DOHH2 (cell line): ENCODE measurements at regions not wholly inside any gene's neighbourhood (a gene's known extent, or its start where the extent isn't known, plus 50 kb on each side); places are given as distances from the start of the nearest gene placed in this dataset.
A peak's percentile ranks its signal among the peaks of the same experiment; 100 is the strongest.

ENCODE experiments used
- H3F3A ChIP-seq: fragments of 200-600 bp; sonication (generic), shearing (Covaris generic); 2 replicates; pipeline ENCODE4 v1.6.0; 2016; ENCODE audit warnings: antibody characterized with exemption, mild to moderate bottlenecking; ENCODE audit not compliant: control insufficient read depth, insufficient read depth
- H3K27ac ChIP-seq: fragments of 200-600 bp; sonication (generic); 2 replicates; pipeline ENCODE4 v1.5.1; 2014; ENCODE audit warnings: low read depth, mild to moderate bottlenecking, low read length, moderate library complexity
- H3K27me3 ChIP-seq: fragments of 200-600 bp; sonication (generic); 2 replicates; pipeline ENCODE4 v1.6.1; 2014; ENCODE audit warnings: mild to moderate bottlenecking, low read length, mixed read lengths; ENCODE audit not compliant: control insufficient read depth
- H3K36me3 ChIP-seq: fragments of 200-600 bp; sonication (generic); 2 replicates; pipeline ENCODE4 v1.6.1; 2014; ENCODE audit warnings: mild to moderate bottlenecking, low read length, moderate library complexity, mixed read lengths; ENCODE audit not compliant: control insufficient read depth
- H3K4me1 ChIP-seq: fragments of 200-600 bp; sonication (generic); 2 replicates; pipeline ENCODE4 v1.6.1; 2014; ENCODE audit warnings: mild to moderate bottlenecking, low read length, mixed read lengths; ENCODE audit not compliant: control insufficient read depth
- H3K4me2 ChIP-seq: fragments of 200-600 bp; sonication (generic); 2 replicates; pipeline ENCODE4 v1.6.0; 2014; ENCODE audit warnings: mild to moderate bottlenecking, low read length, moderate library complexity
- H3K4me3 ChIP-seq: fragments of 200-600 bp; sonication (generic); 2 replicates; pipeline ENCODE4 v1.5.1; 2014; ENCODE audit warnings: mild to moderate bottlenecking, low read length, mixed read lengths
- H3K79me2 ChIP-seq: fragments of 200-600 bp; sonication (generic); 2 replicates; pipeline ENCODE4 v1.6.1; 2014; ENCODE audit warnings: mild to moderate bottlenecking, low read length, mixed read lengths; ENCODE audit not compliant: control insufficient read depth
- H3K9me2 ChIP-seq: fragments of 200-600 bp; sonication (generic); replicated peaks from 2 replicates; pipeline ENCODE4 v1.6.1; 2014; ENCODE audit warnings: mild to moderate bottlenecking, low read length, mixed read lengths; ENCODE audit not compliant: control insufficient read depth
- H3K9me3 ChIP-seq: fragments of 200-600 bp; sonication (generic); 2 replicates; pipeline ENCODE4 v1.6.1; 2014; ENCODE audit warnings: antibody characterized with exemption, low read length, mixed read lengths; ENCODE audit not compliant: control insufficient read depth, insufficient read depth
- H4K20me1 ChIP-seq: fragments of 200-600 bp; sonication (generic); 2 replicates; pipeline ENCODE4 v1.6.0; 2014; ENCODE audit warnings: low read depth, mild to moderate bottlenecking, antibody characterized with exemption, low read length, moderate library complexity; ENCODE audit not compliant: control insufficient read depth, insufficient read depth
- EZH2phosphoT487 ChIP-seq: fragments of 200-600 bp; sonication (generic); IDR thresholded peaks from 2 replicates; pipeline ENCODE4 v1.6.1; 2017; ENCODE audit warnings: borderline replicate concordance, mild to moderate bottlenecking, antibody characterized with exemption, low read length, moderate library complexity, mixed read lengths
- TF ChIP-seq, protein P1 (sequence below): fragments of 200-600 bp; sonication (generic); IDR thresholded peaks from one replicate; pipeline ENCODE4 v1.5.1; 2014; ENCODE audit warnings: antibody characterized with exemption, mild to moderate bottlenecking, low read depth, low read length; ENCODE audit not compliant: poor library complexity, severe bottlenecking

DNA sequence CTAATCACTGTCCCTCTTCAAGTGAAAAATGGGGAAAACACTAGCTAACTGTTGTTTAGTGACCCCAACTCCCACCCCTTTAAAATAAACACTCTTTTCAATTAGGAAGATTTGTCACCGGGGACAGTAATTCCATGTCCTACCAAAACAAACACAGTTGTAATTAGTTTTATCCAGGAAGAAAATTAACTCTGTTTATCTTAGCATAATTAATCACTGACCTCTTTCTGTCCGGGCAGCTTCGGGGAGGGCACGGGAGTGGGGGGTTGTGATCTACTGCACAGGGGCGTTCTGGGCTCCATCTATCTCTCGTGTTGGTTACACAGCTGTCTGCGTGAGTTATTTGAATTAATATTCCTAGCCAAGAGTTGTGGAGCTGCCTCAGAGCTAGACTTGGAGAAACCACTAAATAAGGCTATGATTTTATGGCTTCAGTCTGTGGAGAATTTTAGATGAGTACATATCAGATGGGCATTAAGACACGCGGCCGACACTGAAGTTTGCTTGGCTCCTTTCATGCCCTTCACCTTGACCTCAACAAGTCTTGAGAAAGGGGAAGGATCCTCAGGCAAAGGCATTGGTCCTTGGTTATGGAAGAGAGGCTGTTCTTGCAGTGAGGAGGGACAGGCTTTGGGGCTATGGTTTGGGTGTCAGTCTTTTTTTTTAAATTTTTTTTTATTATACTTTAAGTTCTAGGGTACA is 102.0 kb upstream of the TRABD2B start:
- Histone ChIP-seq H3K27ac (no peak overlapping the region), H3K27me3 (no peaks in the 10 kb centered on the region), H3K4me1 (no peaks in the 10 kb centered on the region), H4K20me1 (no peaks in the 10 kb centered on the region), H3K9me3 (no peaks in the 10 kb centered on the region), H3K36me3 (no peaks in the 10 kb centered on the region), H3K9me2 (no peaks in the 10 kb centered on the region), H3K4me3 (no peak overlapping the region), H3K4me2 (no peak overlapping the region), H3K79me2 (no peaks in the 10 kb centered on the region), H3F3A (no peaks in the 10 kb centered on the region)
- no peak for TF ChIP-seq EZH2phosphoT487
- TF ChIP-seq, protein P1, sequence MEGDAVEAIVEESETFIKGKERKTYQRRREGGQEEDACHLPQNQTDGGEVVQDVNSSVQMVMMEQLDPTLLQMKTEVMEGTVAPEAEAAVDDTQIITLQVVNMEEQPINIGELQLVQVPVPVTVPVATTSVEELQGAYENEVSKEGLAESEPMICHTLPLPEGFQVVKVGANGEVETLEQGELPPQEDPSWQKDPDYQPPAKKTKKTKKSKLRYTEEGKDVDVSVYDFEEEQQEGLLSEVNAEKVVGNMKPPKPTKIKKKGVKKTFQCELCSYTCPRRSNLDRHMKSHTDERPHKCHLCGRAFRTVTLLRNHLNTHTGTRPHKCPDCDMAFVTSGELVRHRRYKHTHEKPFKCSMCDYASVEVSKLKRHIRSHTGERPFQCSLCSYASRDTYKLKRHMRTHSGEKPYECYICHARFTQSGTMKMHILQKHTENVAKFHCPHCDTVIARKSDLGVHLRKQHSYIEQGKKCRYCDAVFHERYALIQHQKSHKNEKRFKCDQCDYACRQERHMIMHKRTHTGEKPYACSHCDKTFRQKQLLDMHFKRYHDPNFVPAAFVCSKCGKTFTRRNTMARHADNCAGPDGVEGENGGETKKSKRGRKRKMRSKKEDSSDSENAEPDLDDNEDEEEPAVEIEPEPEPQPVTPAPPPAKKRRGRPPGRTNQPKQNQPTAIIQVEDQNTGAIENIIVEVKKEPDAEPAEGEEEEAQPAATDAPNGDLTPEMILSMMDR: no peak

GRCh38 chr1:48093696-48094528 is 96.7 kb upstream of the TRABD2B start:
- H3K27ac ChIP-seq: no peak overlapping the region
- H3K79me2 ChIP-seq: no peaks in the 10 kb centered on the region
- no peaks in the 10 kb centered on the region for H3K4me1 ChIP-seq
- H3K36me3 ChIP-seq: no peaks in the 10 kb centered on the region
- H4K20me1 ChIP-seq: no peaks in the 10 kb centered on the region
- no peaks in the 10 kb centered on the region for H3K27me3 ChIP-seq
- no peaks in the 10 kb centered on the region for H3K9me2 ChIP-seq
- H3K9me3 ChIP-seq: no peaks in the 10 kb centered on the region
- no peaks in the 10 kb centered on the region for H3F3A ChIP-seq
- H3K4me3 ChIP-seq: no peak overlapping the region
- H3K4me2 ChIP-seq: no peak overlapping the region
- no peak for TF ChIP-seq EZH2phosphoT487
- TF ChIP-seq, protein P1: peak; percentile 82

GRCh38 chr1:48093147-48093546 is 96.0 kb upstream of the TRABD2B start:
- Histone ChIP-seq H3K27ac (no peak overlapping the region), H3K36me3 (no peaks in the 10 kb centered on the region), H3K4me2 (no peak overlapping the region), H3K9me3 (no peaks in the 10 kb centered on the region), H3K27me3 (no peaks in the 10 kb centered on the region), H3K4me1 (no peaks in the 10 kb centered on the region), H3K79me2 (no peaks in the 10 kb centered on the region), H3F3A (no peaks in the 10 kb centered on the region), H3K4me3 (no peak overlapping the region), H4K20me1 (no peaks in the 10 kb centered on the region), H3K9me2 (no peaks in the 10 kb centered on the region)
- no peak for TF ChIP-seq EZH2phosphoT487

- no peaks in the 10 kb centered on the region for H3K4me1 ChIP-seq
- no peaks in the 10 kb centered on the region for H3K9me3 ChIP-seq
- no peak overlapping the region for H3K4me3 ChIP-seq
- no peak overlapping the region for H3K4me2 ChIP-seq
- H3K36me3 ChIP-seq: no peaks in the 10 kb centered on the region
- no peaks in the 10 kb centered on the region for H3K79me2 ChIP-seq
- no peak overlapping the region for H3K27ac ChIP-seq
- H3F3A ChIP-seq: no peaks in the 10 kb centered on the region
- TF ChIP-seq EZH2phosphoT487: no peak
- TF ChIP-seq, protein P1: no peak
- no peaks in the 10 kb centered on the region for H4K20me1 ChIP-seq
- H3K9me2 ChIP-seq: no peaks in the 10 kb centered on the region
- H3K27me3 ChIP-seq: no peaks in the 10 kb centered on the region
These were observed 95.2 kb upstream of the TRABD2B start for GRCh38 chr1:48092401-48092800.
